Ectodermal cell (in vitro differentiated cells): ENCODE measurements at regions not wholly inside any gene's neighbourhood (a gene's known extent, or its start where the extent isn't known, plus 50 kb on each side); places are given as distances from the start of the nearest gene placed in this dataset.
A peak's percentile ranks its signal among the peaks of the same experiment; 100 is the strongest.
"Not testable (repeated sequence)": the region's sequence is repeated elsewhere in the genome, so short reads cannot be mapped to it uniquely, and the experiment has no call there.

Experiments
- H3K27ac ChIP-seq: 2 replicates; pipeline ENCODE4 v1.7.0; 2013; ENCODE audit warnings: mild to moderate bottlenecking, low read depth, low read length; ENCODE audit not compliant: insufficient read depth, poor library complexity, severe bottlenecking
- H3K27me3 ChIP-seq: 2 replicates; pipeline ENCODE4 v1.7.0; 2013; ENCODE audit warnings: mild to moderate bottlenecking, low read length; ENCODE audit not compliant: insufficient read depth, control insufficient read depth, poor library complexity, severe bottlenecking
- H3K36me3 ChIP-seq: one replicate; pipeline ENCODE4 v1.7.0; 2013; ENCODE audit warnings: low read length; ENCODE audit not compliant: control insufficient read depth, insufficient read depth
- H3K4me1 ChIP-seq: one replicate; pipeline ENCODE4 v1.7.0; 2013; ENCODE audit warnings: low read length; ENCODE audit not compliant: control insufficient read depth, insufficient read depth
- H3K4me3 ChIP-seq: 2 replicates; pipeline ENCODE4 v1.7.0; 2013; ENCODE audit warnings: low read depth, low read length, control low read depth; ENCODE audit not compliant: insufficient read depth
- H3K9me3 ChIP-seq: 2 replicates; pipeline ENCODE4 v1.7.0; 2013; ENCODE audit warnings: mild to moderate bottlenecking, low read length, moderate library complexity; ENCODE audit not compliant: control insufficient read depth
- WGBS, 2 experiments: methylation state at CpG; one replicate each; pipeline ENCODE4 v1.1.7; 2013; ENCODE audit warnings: missing lambda C conversion rate in 2 of 2; 5-methylcytosine and 5-hydroxymethylcytosine counted together

DNA sequence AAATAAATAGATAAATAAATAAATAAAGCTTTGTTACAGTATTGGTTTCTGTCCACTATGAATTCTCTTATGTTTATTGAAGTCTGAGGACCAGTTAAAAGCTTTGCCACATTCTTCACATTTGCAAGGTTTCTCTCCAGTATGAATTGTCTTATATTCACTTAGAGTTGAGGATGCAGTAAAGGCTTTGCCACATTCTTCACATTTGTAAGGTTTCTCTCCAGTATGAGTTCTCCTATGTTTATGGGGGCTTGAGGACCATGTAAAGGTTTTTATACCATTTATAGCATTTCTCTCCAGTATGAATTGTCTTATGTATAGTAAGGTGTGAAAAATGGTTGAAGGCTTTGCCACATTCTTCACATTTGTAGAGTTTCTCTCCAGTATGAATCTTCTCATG is 168.3 kb downstream of the ZNF737 start:
- H3K4me1 ChIP-seq = no peaks in the 10 kb centered on the region
- H3K9me3 ChIP-seq = peaks cover 5% of the 10 kb centered on the region
- no peak overlapping the region for H3K4me3 ChIP-seq
- peaks cover 13% of the 10 kb centered on the region for H3K36me3 ChIP-seq
- no peaks in the 10 kb centered on the region for H3K27me3 ChIP-seq
- no peak overlapping the region for H3K27ac ChIP-seq

DNA sequence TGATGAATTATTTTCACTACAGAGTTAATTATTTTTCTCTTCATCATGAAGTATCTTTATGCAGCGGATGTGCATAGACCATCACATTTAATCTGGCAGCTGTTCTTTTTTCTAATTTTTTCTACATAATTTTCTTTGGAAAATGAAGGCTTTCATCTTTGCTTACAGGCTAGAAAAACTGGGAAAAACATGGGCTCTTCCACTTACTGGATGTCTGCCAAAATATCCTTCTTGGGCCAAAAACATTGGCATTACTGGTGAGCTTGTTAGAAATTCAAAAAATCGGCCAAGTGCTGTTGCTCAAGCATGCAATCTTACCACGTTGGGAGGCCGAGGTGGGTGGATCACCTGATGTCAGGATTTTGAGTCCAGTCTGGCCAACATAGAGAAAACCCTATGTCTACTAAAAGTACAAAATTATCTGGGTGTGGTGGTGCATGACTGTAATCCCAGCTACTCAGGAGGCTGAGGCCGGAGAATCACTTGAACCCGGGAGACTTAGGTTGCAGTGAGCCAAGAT is 176.8 kb downstream of the ZNF737 start:
- H3K4me3 ChIP-seq = no peak overlapping the region
- no peaks in the 10 kb centered on the region for H3K36me3 ChIP-seq
- no peaks in the 10 kb centered on the region for H3K27me3 ChIP-seq
- no peaks in the 10 kb centered on the region for H3K9me3 ChIP-seq
- no peak overlapping the region for H3K27ac ChIP-seq
- 92 to 93% methylated on average over 6 of the region's 6 CpGs for WGBS, 2 experiments
- no peaks in the 10 kb centered on the region for H3K4me1 ChIP-seq

DNA sequence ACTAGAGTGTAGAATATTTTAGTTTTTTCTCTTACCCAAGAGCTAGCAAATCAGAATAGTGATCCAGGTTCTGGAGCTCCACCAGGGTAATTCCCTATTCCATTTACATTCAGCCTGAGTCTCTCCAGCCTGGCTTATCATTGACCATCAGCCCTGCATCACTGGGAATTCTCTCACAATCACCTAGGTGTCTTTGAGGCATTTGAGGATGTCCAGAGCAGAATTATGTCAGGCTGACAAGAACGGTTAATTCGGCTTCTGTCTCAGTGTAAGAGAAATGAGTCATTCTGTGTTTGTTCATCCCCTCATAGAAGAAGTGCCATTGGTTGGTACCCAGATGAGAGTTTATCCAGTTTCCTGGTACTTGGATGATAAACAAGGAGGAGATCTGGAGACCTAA is 180.5 kb downstream of the ZNF737 start:
- Histone ChIP-seq H3K27me3 (no peaks in the 10 kb centered on the region), H3K36me3 (no peaks in the 10 kb centered on the region), H3K9me3 (no peaks in the 10 kb centered on the region), H3K4me3 (no peak overlapping the region), H3K4me1 (no peaks in the 10 kb centered on the region), H3K27ac (no peak overlapping the region)
- 94 to 98% methylated on average over 2 of the region's 2 CpGs for WGBS, 2 experiments

DNA sequence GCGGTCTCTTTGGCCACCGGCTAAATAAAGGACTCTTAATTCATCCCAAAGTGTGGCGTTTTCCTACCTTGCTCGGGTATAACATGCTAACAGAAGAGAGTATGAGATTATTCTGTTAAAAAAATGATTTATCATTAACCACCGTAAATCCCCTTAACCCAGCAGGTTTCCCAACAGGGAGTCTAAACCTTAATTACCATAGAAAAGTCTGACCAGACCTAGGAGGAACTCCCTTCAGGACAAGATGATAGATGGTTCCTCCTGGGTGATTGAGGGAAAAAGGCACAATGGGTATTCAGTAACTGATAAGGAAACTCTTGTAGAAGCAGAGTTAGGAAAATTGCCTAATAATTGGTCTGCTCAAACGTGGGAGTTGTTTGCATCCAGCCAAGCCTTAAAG is 193.7 kb downstream of the ZNF737 start:
- Histone ChIP-seq H3K27ac (no peak overlapping the region), H3K4me3 (no peak overlapping the region), H3K36me3 (no peaks in the 10 kb centered on the region), H3K4me1 (peaks cover 18% of the 10 kb centered on the region), H3K27me3 (peaks cover 5% of the 10 kb centered on the region), H3K9me3 (no peaks in the 10 kb centered on the region)
- WGBS, 2 experiments = 15 to 16% methylated on average over 3 to 5 of the region's 6 CpGs

DNA sequence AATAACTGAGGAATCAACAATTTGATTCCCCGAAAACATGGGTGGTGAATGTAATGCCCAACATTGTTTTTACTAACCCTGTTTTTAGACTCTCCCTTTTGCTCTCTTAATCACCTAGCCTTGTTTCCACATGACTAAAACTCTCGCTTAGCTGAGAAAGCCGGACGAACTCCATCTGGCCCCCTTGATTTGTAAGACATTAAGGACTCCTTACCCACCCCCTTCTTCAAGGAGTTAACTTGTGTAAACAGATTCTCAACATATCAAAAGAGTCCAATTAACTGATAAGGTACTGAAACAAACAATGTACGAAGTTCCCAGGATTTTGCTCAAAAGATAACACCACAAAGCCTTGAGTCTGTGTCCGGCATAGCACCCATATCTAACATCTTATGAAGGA is 194.3 kb downstream of the ZNF737 start:
- 18 to 22% methylated on average over 4 to 5 of the region's 6 CpGs for WGBS, 2 experiments
- H3K4me3 ChIP-seq, H3K27ac ChIP-seq, H3K36me3 ChIP-seq, H3K27me3 ChIP-seq, H3K9me3 ChIP-seq: not testable (repeated sequence)
- peaks cover 18% of the 10 kb centered on the region for H3K4me1 ChIP-seq

DNA sequence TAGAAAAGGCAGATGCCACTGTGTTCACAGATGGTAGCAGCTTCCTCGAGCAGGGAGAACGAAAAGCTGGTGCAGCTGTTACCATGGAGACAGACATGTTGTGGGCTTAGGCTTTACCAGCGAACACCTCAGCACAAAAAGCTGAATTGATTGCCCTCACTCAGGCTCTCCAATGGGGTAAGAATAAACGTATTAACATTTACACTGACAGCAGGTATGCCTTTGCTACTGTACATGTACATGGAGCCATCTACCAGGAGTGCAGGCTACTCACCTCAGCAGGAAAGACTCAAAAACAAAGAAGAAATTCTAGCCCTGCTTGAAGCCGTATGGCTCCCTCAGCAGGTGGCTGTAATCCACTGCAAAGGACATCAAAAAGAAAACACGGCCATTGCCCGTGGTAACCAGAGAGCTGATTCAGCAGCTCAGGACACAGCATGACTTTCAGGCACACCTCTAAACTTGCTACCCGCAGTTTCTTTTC is 197.7 kb downstream of the ZNF737 start:
- Histone ChIP-seq H3K27ac (peak overlapping the region; percentile 64), H3K27me3 (peaks cover 5% of the 10 kb centered on the region), H3K4me1 (peaks cover 18% of the 10 kb centered on the region), H3K9me3 (no peaks in the 10 kb centered on the region), H3K4me3 (no peak overlapping the region), H3K36me3 (no peaks in the 10 kb centered on the region)
- WGBS, 2 experiments = 4 to 5% methylated on average over 8 of the region's 8 CpGs

DNA sequence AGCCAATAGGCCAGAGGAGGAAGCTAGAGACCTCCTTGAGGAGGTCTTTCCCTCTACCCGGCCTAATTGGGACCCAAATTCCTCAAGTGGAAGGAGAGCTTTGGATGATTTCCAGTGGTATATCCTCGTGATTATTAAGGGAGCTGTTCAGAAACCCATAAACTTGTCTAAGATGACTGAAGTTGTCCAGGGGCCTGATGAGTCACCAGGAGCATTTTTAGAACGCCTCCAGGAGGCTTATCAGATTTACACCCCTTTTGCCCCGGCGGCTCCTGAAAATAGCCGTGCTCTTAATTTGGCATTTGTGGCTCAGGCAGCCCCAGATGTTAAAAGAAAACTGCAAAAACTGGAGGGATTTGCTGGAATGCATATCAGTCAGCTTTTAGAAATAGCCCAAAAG is 198.1 kb downstream of the ZNF486 start:
- Histone ChIP-seq H3K4me3 (no peak overlapping the region), H3K4me1 (peaks cover 13% of the 10 kb centered on the region), H3K27me3 (no peaks in the 10 kb centered on the region), H3K9me3 (no peaks in the 10 kb centered on the region), H3K36me3 (no peaks in the 10 kb centered on the region), H3K27ac (no peak overlapping the region)
- 96 to 97% methylated on average over 6 of the region's 6 CpGs for WGBS, 2 experiments

DNA sequence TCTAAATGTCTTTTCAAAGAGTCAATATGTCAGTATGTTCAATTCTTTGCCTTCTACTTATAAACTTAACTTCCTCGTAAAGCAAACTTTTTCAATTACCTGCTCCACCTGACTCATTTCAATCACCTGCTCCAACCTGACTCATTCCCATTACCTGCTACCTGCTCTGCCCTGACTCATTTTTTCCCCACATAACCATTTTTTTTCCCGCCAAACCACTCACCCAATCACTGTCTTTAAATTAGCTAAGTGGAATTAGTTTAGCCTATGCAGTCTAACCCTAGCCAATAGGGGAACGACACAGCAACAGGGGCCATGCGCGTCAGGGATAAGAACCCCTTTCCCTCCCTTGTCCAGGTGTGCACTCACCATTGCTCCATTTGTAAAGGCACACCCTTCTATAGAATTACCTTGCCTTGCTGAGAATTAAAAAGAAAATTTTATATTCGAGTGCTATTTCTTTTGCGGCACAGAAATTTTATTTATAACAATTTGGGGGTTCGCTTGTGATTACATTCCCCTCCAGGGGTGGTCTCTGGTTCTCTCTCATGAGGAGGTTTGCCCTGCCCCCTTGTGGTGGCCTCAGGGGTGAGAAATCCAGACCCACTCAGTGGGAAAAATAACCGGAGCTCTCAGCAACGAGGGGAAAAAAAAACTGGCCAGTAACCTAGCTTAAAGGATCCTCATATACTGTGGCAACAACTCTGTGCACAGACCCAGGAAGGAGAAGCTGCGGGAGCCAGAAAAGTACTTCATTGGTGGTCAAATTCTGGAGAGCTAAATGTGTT is 193.1 kb downstream of the ZNF486 start:
- WGBS, 2 experiments = 74 to 77% methylated on average over 11 of the region's 11 CpGs
- Histone ChIP-seq H3K27me3 (no peaks in the 10 kb centered on the region), H3K27ac (no peak overlapping the region), H3K36me3 (no peaks in the 10 kb centered on the region), H3K4me3 (no peak overlapping the region), H3K4me1 (no peaks in the 10 kb centered on the region), H3K9me3 (no peaks in the 10 kb centered on the region)

DNA sequence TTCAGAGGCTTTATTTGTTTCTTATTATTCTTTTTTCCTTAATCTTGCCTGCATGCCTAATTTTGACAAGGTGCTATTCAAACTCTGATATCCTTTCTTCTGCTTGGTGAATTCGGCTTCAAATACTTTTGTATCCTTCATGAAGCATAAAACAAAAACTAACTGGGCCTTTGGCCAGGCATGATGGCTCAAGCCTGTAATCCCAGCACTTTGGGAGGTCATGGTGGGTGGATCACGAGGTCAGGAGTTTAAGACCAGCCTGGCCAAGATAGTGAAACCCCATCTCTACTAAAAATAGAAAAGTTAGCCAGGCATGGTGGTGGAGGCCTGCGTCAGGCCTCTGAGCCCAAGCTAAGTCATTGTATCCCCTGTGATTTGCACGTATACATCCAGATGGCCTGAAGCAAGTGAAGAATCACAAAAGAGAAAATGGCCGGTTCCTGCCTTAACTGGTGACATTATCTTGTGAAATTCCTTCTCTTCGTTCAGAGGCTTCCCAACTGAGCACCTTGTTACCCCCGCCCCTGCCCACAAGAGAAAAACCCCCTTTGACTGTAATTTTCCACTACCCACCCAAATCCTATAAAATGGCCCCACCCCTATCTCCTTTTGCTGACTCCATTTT is 191.9 kb downstream of the ZNF486 start:
- H3K4me1 ChIP-seq, H3K27ac ChIP-seq, H3K9me3 ChIP-seq, H3K27me3 ChIP-seq, H3K4me3 ChIP-seq, H3K36me3 ChIP-seq: not testable (repeated sequence)
- 86 to 87% methylated on average over 7 of the region's 7 CpGs for WGBS, 2 experiments

DNA sequence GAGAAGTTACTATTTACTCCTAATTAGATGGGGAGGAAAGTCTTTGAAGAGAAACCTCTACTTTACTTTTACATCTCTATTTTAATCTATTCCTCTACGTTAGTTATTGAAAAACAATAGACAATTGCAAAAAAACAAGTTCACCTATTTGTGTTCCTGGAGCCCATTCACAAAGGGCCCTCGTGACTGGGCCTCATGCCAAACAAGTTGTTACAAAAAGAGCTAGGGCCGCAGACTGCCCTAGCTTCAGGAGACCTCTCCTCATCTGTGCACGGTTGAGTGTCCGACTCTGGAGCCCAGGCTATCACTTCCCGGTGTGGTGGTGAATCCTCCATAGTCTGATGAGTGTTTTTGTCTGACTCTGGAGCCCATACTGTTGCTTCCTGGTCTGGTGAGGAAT is 190.9 kb downstream of the ZNF486 start:
- Histone ChIP-seq H3K36me3 (no peaks in the 10 kb centered on the region), H3K4me1 (no peaks in the 10 kb centered on the region), H3K4me3 (no peak overlapping the region), H3K9me3 (no peaks in the 10 kb centered on the region), H3K27me3 (no peaks in the 10 kb centered on the region), H3K27ac (no peak overlapping the region)
- whole genome bisulfite sequencing, 2 experiments = 95 to 96% methylated on average over 6 of the region's 6 CpGs
